Stimulated activated naive B cell treated with anti-CD40 and anti-IgM and Interleukin-4, amounts not matched to agents 10 μg/mL and 1 μg/mL and 100 μg/mL, for 72 hours (primary cell): ENCODE measurements at regions not wholly inside any gene's neighbourhood (a gene's known extent, or its start where the extent isn't known, plus 50 kb on each side); places are given as distances from the start of the nearest gene placed in this dataset.

Experiments used
- ATAC-seq, 2 donors: fragments of 150-1000 bp; cut with Tn5 transposase; replicated peaks; 2 replicates each; pipeline ENCODE4 v1.10.0; 2021; ENCODE audit warnings: moderate library complexity in 1 of 2
- DNase-seq: peaks from one replicate; pipeline ENCODE4 v3.0.0; 2021
- H3K27ac Mint-ChIP-seq: one replicate; pipeline ENCODE4 v1.8.0; 2022; ENCODE audit warnings: mild to moderate bottlenecking, mixed read lengths
- H3K27me3 Mint-ChIP-seq, 2 donors: one replicate each; pipeline ENCODE4 v1.8.0; 2022; ENCODE audit warnings: mixed read lengths in 2 of 2
- H3K36me3 Mint-ChIP-seq, 2 donors: one replicate each; pipeline ENCODE4 v1.8.0; 2022; ENCODE audit warnings: mixed read lengths in 2 of 2, mild to moderate bottlenecking in 1 of 2
- H3K4me1 Mint-ChIP-seq, 2 donors: one replicate each; pipeline ENCODE4 v1.8.0; 2022; ENCODE audit warnings: mixed read lengths in 2 of 2, mild to moderate bottlenecking in 1 of 2
- H3K4me3 Mint-ChIP-seq, 2 donors: one replicate each; pipeline ENCODE4 v1.8.0; 2022; ENCODE audit warnings: mild to moderate bottlenecking in 2 of 2, mixed read lengths in 2 of 2, moderate library complexity in 1 of 2
- H3K9me3 Mint-ChIP-seq, 2 donors: one replicate each; pipeline ENCODE4 v1.8.0; 2022; ENCODE audit warnings: mixed read lengths in 2 of 2, mild to moderate bottlenecking in 1 of 2

GRCh38 chr10:36591436-36591835 lies 534.0 kb upstream of the ANKRD30A start:
- Mint-ChIP-seq H3K9me3 (peaks cover 0 to 2% of the 10 kb centered on the region in 2 donors), H3K27ac (no peak overlapping the region), H3K4me1 (no peaks in the 10 kb centered on the region), H3K27me3 (no peaks in the 10 kb centered on the region), H3K36me3 (no peaks in the 10 kb centered on the region), H3K4me3 (no peak overlapping the region)
- DNase-seq (no peak), ATAC-seq (no peak)

GRCh38 chr10:36583690-36584089 lies 541.7 kb upstream of the ANKRD30A start:
- no peak for DNase-seq
- Mint-ChIP-seq H3K4me1 (no peaks in the 10 kb centered on the region), H3K27me3 (peaks cover 5 to 6% of the 10 kb centered on the region in 2 donors), H3K36me3 (no peaks in the 10 kb centered on the region), H3K4me3 (no peak overlapping the region), H3K27ac (no peak overlapping the region), H3K9me3 (no peaks in the 10 kb centered on the region)
- ATAC-seq, result no peak

GRCh38 chr10:36581237-36581636 lies 544.2 kb upstream of the ANKRD30A start:
- Mint-ChIP-seq H3K36me3 (no peaks in the 10 kb centered on the region), H3K27ac (no peak overlapping the region), H3K4me1 (no peaks in the 10 kb centered on the region), H3K9me3 (no peaks in the 10 kb centered on the region), H3K4me3 (no peak overlapping the region), H3K27me3 (peaks cover 5 to 6% of the 10 kb centered on the region in 2 donors)
- ATAC-seq (no peak), DNase-seq (no peak)

- ATAC-seq (no peak), DNase-seq (no peak)
- Mint-ChIP-seq H3K4me1 (no peaks in the 10 kb centered on the region), H3K36me3 (no peaks in the 10 kb centered on the region), H3K27me3 (peaks cover 5 to 6% of the 10 kb centered on the region in 2 donors), H3K9me3 (peaks cover 0 to 4% of the 10 kb centered on the region in 2 donors), H3K4me3 (no peak overlapping the region), H3K27ac (no peak overlapping the region)
Measured at GRCh38 chr10:36578306-36578705, 547.1 kb upstream of the ANKRD30A start.

GRCh38 chr10:36577126-36577525 lies 548.3 kb upstream of the ANKRD30A start:
- peaks cover 5 to 6% of the 10 kb centered on the region in 2 donors for H3K27me3 Mint-ChIP-seq

GRCh38 chr10:36574207-36574606 lies 551.2 kb upstream of the ANKRD30A start:
- Mint-ChIP-seq H3K4me1 (no peaks in the 10 kb centered on the region), H3K27ac (no peak overlapping the region), H3K9me3 (peaks cover 0 to 4% of the 10 kb centered on the region in 2 donors), H3K4me3 (no peak overlapping the region), H3K36me3 (no peaks in the 10 kb centered on the region), H3K27me3 (peaks cover 0 to 8% of the 10 kb centered on the region in 2 donors)
- no peak for DNase-seq
- ATAC-seq, result no peak

More at GRCh38 chr10:36577126-36577525, 548.3 kb upstream of the ANKRD30A start:
- H3K9me3 Mint-ChIP-seq, result peaks cover 0 to 4% of the 10 kb centered on the region in 2 donors
- H3K36me3 Mint-ChIP-seq, result no peaks in the 10 kb centered on the region
- no peaks in the 10 kb centered on the region for H3K4me1 Mint-ChIP-seq
- no peak overlapping the region for H3K27ac Mint-ChIP-seq
- no peak for ATAC-seq
- no peak for DNase-seq
- H3K4me3 Mint-ChIP-seq, result no peak overlapping the region

GRCh38 chr10:36573246-36573645 lies 552.2 kb upstream of the ANKRD30A start:
- DNase-seq (no peak), ATAC-seq (no peak)
- Mint-ChIP-seq H3K9me3 (peaks cover 0 to 4% of the 10 kb centered on the region in 2 donors), H3K27me3 (peaks cover 0 to 8% of the 10 kb centered on the region in 2 donors), H3K27ac (no peak overlapping the region), H3K36me3 (no peaks in the 10 kb centered on the region), H3K4me1 (no peaks in the 10 kb centered on the region), H3K4me3 (no peak overlapping the region)

GRCh38 chr10:36564433-36564832 lies 561.0 kb upstream of the ANKRD30A start:
- H3K9me3 Mint-ChIP-seq, result peaks cover 0 to 4% of the 10 kb centered on the region in 2 donors
- ATAC-seq (no peak), DNase-seq (no peak)
- no peaks in the 10 kb centered on the region for H3K4me1 Mint-ChIP-seq
- H3K27me3 Mint-ChIP-seq, result peaks cover 2 to 4% of the 10 kb centered on the region in 2 donors
- H3K4me3 Mint-ChIP-seq, result no peak overlapping the region
- H3K36me3 Mint-ChIP-seq, result no peaks in the 10 kb centered on the region
- no peak overlapping the region for H3K27ac Mint-ChIP-seq

GRCh38 chr10:36559412-36560400 lies 565.7 kb upstream of the ANKRD30A start:
- Mint-ChIP-seq H3K36me3 (no peaks in the 10 kb centered on the region), H3K4me3 (no peak overlapping the region), H3K4me1 (no peaks in the 10 kb centered on the region), H3K9me3 (no peaks in the 10 kb centered on the region), H3K27ac (no peak overlapping the region), H3K27me3 (peaks cover 4 to 11% of the 10 kb centered on the region in 2 donors)
- no peak for DNase-seq
- no peak for ATAC-seq

- Mint-ChIP-seq H3K36me3 (no peaks in the 10 kb centered on the region), H3K4me3 (no peak overlapping the region), H3K4me1 (no peaks in the 10 kb centered on the region), H3K27me3 (peaks cover 4 to 11% of the 10 kb centered on the region in 2 donors), H3K9me3 (no peaks in the 10 kb centered on the region), H3K27ac (no peak overlapping the region)
- ATAC-seq (no peak), DNase-seq (no peak)
Measured at GRCh38 chr10:36556468-36556867, 568.9 kb upstream of the ANKRD30A start.

- no peak overlapping the region for H3K4me3 Mint-ChIP-seq
- DNase-seq (no peak), ATAC-seq (no peak)
- no peaks in the 10 kb centered on the region for H3K4me1 Mint-ChIP-seq
- H3K36me3 Mint-ChIP-seq, result no peaks in the 10 kb centered on the region
- H3K27me3 Mint-ChIP-seq, result peaks cover 4 to 11% of the 10 kb centered on the region in 2 donors
- no peak overlapping the region for H3K27ac Mint-ChIP-seq
- no peaks in the 10 kb centered on the region for H3K9me3 Mint-ChIP-seq
Measured at GRCh38 chr10:36555036-36555435, 570.4 kb upstream of the ANKRD30A start.

GRCh38 chr10:36547965-36548364 lies 577.4 kb upstream of the ANKRD30A start:
- no peaks in the 10 kb centered on the region for H3K4me1 Mint-ChIP-seq
- peaks cover 0 to 6% of the 10 kb centered on the region in 2 donors for H3K27me3 Mint-ChIP-seq
- no peaks in the 10 kb centered on the region for H3K9me3 Mint-ChIP-seq
- ATAC-seq, result no peak
- DNase-seq, result no peak
- H3K27ac Mint-ChIP-seq, result no peak overlapping the region
- H3K4me3 Mint-ChIP-seq, result no peak overlapping the region
- H3K36me3 Mint-ChIP-seq, result no peaks in the 10 kb centered on the region

- ATAC-seq (no peak), DNase-seq (no peak)
- no peaks in the 10 kb centered on the region for H3K36me3 Mint-ChIP-seq
- peaks cover 10 to 20% of the 10 kb centered on the region in 2 donors for H3K4me1 Mint-ChIP-seq
- H3K9me3 Mint-ChIP-seq, result peaks cover 0 to 3% of the 10 kb centered on the region in 2 donors
- H3K27me3 Mint-ChIP-seq, result no peaks in the 10 kb centered on the region
- H3K4me3 Mint-ChIP-seq, result no peak overlapping the region
- H3K27ac Mint-ChIP-seq, result no peak overlapping the region
Measured at GRCh38 chr10:36542493-36542892, 582.9 kb upstream of the ANKRD30A start.

- H3K36me3 Mint-ChIP-seq, result no peaks in the 10 kb centered on the region
- no peaks in the 10 kb centered on the region for H3K27me3 Mint-ChIP-seq
- ATAC-seq (no peak), DNase-seq (no peak)
- H3K4me3 Mint-ChIP-seq, result no peak overlapping the region
- H3K9me3 Mint-ChIP-seq, result peaks cover 0 to 3% of the 10 kb centered on the region in 2 donors
- H3K4me1 Mint-ChIP-seq, result peaks cover 10 to 20% of the 10 kb centered on the region in 2 donors
- H3K27ac Mint-ChIP-seq, result no peak overlapping the region
Measured at GRCh38 chr10:36540611-36541010, 584.8 kb upstream of the ANKRD30A start.
